B cell (primary cell): ENCODE measurements at regions not wholly inside any gene's neighbourhood (a gene's known extent, or its start where the extent isn't known, plus 50 kb on each side); places are given as distances from the start of the nearest gene placed in this dataset.

Source experiments
- CTCF ChIP-seq: fragments of 200-600 bp; IDR thresholded peaks from one replicate; pipeline ENCODE4 v1.8.0; 2022; ENCODE audit warnings: antibody characterized with exemption, mild to moderate bottlenecking
- EZH2 ChIP-seq: IDR thresholded peaks from 2 replicates; pipeline ENCODE4 v1.6.1; 2012; ENCODE audit warnings: borderline replicate concordance, low read depth, mild to moderate bottlenecking, moderate library complexity, low read length; ENCODE audit not compliant: insufficient read depth, poor library complexity, severe bottlenecking

GRCh38 chr19:27694361-27695055 is 1518.4 kb downstream of the UQCRFS1 start:
- TF ChIP-seq EZH2 (no peak), CTCF (no peak)
